RWPE2 (cell line): ENCODE measurements at regions not wholly inside any gene's neighbourhood (a gene's known extent, or its start where the extent isn't known, plus 50 kb on each side); places are given as distances from the start of the nearest gene placed in this dataset.
A peak's percentile ranks its signal among the peaks of the same experiment; 100 is the strongest.

Experiments
- ATAC-seq: fragments of 200-7000 bp; cut with Tn5 transposase; 3 replicates; pipeline ENCODE4 v1.9.1; 2021; ENCODE audit warnings: low read depth
- DNase-seq: peaks from one replicate; pipeline ENCODE4 v3.0.0-alpha.2; 2020; ENCODE audit warnings: low spot score
- H3K27ac ChIP-seq: fragments of 450-650 bp; 2 replicates; pipeline ENCODE4 v1.5.1; 2017; ENCODE audit warnings: mild to moderate bottlenecking; ENCODE audit not compliant: poor library complexity, severe bottlenecking
- H3K27me3 ChIP-seq: fragments of 250-450 bp; sonication (Bioruptor Pico); 2 replicates; pipeline ENCODE4 v1.5.1; 2021; ENCODE audit warnings: mild to moderate bottlenecking, moderate library complexity; ENCODE audit not compliant: insufficient read depth, poor library complexity, severe bottlenecking
- H3K36me3 ChIP-seq: fragments of 250-450 bp; sonication (Bioruptor Pico); 2 replicates; pipeline ENCODE4 v1.5.1; 2020; ENCODE audit warnings: low read depth, mild to moderate bottlenecking, moderate library complexity
- H3K4me1 ChIP-seq: fragments of 250-450 bp; sonication (Bioruptor Pico); 2 replicates; pipeline ENCODE4 v1.5.1; 2021; ENCODE audit warnings: mild to moderate bottlenecking, moderate library complexity; ENCODE audit not compliant: insufficient read depth, poor library complexity, severe bottlenecking
- H3K4me3 ChIP-seq: fragments of 250-450 bp; sonication (Bioruptor Pico); 2 replicates; pipeline ENCODE4 v1.5.1; 2021; ENCODE audit warnings: mild to moderate bottlenecking, moderate library complexity; ENCODE audit not compliant: severe bottlenecking
- H3K9me3 ChIP-seq: fragments of 250-450 bp; sonication (Bioruptor Pico); 2 replicates; pipeline ENCODE4 v1.5.1; 2021; ENCODE audit warnings: mild to moderate bottlenecking, moderate library complexity; ENCODE audit not compliant: severe bottlenecking
- TF ChIP-seq, protein P1 (sequence below): fragments of 450-650 bp; IDR thresholded peaks from one replicate; pipeline ENCODE4 v1.5.1; 2017; ENCODE audit warnings: mild to moderate bottlenecking, moderate library complexity; ENCODE audit not compliant: poor library complexity, severe bottlenecking

DNA sequence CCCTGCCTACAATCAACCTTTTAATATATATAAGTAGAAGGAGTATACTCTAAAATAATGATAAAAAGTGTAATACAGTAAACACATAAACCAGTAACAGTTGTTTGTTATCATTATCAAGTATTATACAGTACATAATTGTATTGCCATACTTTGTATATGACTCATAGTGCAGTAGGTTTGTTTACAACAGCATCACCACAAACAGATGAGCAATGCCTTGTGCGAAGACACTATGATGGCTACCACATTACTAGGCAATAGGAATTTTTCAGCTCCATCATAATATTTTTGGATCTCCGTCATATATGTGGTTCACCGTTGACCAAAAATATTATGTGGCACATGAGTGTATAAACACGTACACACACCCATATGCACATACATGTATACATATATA, 69.7 kb upstream of the APC start:
- Histone ChIP-seq H3K4me3 (no peak overlapping the region), H3K4me1 (no peaks in the 10 kb centered on the region), H3K9me3 (no peaks in the 10 kb centered on the region), H3K36me3 (no peaks in the 10 kb centered on the region), H3K27ac (no peak overlapping the region), H3K27me3 (peaks cover 7% of the 10 kb centered on the region)
- TF ChIP-seq, protein P1, sequence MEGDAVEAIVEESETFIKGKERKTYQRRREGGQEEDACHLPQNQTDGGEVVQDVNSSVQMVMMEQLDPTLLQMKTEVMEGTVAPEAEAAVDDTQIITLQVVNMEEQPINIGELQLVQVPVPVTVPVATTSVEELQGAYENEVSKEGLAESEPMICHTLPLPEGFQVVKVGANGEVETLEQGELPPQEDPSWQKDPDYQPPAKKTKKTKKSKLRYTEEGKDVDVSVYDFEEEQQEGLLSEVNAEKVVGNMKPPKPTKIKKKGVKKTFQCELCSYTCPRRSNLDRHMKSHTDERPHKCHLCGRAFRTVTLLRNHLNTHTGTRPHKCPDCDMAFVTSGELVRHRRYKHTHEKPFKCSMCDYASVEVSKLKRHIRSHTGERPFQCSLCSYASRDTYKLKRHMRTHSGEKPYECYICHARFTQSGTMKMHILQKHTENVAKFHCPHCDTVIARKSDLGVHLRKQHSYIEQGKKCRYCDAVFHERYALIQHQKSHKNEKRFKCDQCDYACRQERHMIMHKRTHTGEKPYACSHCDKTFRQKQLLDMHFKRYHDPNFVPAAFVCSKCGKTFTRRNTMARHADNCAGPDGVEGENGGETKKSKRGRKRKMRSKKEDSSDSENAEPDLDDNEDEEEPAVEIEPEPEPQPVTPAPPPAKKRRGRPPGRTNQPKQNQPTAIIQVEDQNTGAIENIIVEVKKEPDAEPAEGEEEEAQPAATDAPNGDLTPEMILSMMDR = no peak
- ATAC-seq = peak; percentile 58; the same call in 1 of the 3 replicates
- no peak for DNase-seq

DNA sequence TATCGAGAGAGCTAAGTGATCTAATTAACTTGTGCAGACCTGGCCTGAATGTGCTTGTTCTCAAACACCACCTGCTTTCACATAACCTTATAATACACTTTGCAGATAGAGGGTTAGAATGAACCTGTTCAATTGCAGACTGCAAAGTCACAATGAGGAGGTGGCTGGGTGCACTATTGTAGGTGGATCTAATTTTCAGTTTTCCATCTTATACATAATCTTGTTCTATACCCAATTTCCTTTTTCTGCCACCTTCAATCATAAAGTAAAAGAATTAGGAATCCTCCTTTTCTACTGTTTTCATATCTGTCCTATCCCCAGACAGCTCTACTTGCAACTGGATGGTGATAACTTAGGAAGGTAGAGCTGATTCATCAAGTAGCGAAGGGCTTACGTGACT, 68.8 kb upstream of the APC start:
- Histone ChIP-seq H3K27me3 (peaks cover 7% of the 10 kb centered on the region), H3K4me3 (no peak overlapping the region), H3K27ac (no peak overlapping the region), H3K36me3 (no peaks in the 10 kb centered on the region), H3K4me1 (no peaks in the 10 kb centered on the region), H3K9me3 (no peaks in the 10 kb centered on the region)
- DNase-seq (no peak), ATAC-seq (no peak)
- TF ChIP-seq, protein P1 = no peak

DNA sequence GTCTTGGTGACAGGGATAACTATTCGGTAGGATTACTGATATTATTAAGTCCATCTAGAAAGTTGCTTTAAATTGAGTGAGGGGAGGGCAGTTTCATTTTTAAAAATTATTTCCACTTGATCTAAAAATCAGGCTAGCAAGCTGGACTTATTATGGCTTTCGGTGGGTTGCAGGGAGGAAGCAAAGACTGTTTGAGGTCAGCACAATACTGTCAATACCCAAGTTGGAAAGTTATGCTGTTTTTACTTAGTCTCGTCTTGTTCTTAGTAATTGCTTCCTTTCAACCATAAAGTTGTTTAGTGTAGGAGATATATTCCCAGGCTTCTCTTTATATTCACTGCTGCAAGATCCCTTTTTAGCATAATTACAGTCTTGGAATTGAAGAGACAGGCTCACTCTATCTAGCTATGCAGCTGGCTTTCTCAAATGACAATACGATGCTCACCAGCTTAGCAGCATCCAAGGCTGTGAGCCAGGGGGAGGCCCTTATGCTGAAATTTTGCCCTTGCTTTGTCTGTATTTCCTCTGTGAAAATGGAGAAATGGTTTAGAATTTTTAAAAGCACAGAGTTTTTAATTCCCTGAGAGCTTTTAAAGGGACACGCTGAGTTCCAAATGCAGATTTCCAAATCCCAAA, 68.2 kb upstream of the APC start:
- ATAC-seq (no peak), DNase-seq (no peak)
- Histone ChIP-seq H3K4me1 (no peaks in the 10 kb centered on the region), H3K36me3 (no peaks in the 10 kb centered on the region), H3K9me3 (no peaks in the 10 kb centered on the region), H3K4me3 (no peak overlapping the region), H3K27me3 (peaks cover 7% of the 10 kb centered on the region), H3K27ac (no peak overlapping the region)
- TF ChIP-seq, protein P1 = no peak

DNA sequence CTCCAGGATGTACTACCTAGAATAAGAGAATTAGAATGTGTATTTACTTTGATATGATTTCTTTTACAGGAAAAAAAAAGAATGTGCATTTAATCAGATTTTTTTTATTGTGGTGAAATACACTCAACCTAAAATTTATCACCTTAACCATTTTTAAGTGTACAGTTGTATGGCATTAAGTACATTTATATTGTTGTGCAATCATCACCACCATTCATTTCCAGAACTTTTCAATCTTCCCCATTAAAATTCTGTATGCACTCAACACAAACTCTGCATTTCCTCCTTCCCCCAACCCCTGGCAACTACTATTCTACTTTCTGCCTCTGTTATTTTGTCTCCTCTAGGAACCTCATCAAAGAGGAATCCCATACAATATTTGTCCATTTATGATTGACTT, 66.0 kb upstream of the APC start:
- H3K9me3 ChIP-seq = no peaks in the 10 kb centered on the region
- no peak overlapping the region for H3K27ac ChIP-seq
- H3K4me1 ChIP-seq = no peaks in the 10 kb centered on the region
- peaks cover 7% of the 10 kb centered on the region for H3K27me3 ChIP-seq
- TF ChIP-seq, protein P1 = no peak
- H3K36me3 ChIP-seq = no peaks in the 10 kb centered on the region
- H3K4me3 ChIP-seq = no peak overlapping the region
- no peak for DNase-seq
- no peak for ATAC-seq

DNA sequence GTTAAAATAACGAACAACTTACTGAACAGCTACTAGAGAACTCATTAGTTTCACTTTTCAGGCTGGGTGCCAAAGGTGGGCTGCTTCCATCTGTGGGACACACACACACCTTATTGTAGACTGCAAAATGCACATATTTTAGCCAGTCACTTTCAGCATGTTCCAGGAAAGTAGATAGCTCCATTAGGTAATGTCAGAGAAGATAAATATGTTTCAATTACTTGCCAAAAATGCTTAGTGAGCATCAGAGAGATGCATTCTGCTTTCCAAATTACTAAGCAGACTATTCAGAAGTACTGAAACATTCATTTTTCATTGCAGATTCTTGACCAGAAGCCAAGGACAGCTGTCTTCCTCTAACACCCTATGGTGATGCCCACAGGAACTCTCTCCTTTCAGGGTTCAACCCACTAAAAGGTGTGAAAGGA, 56.2 kb upstream of the APC start:
- TF ChIP-seq, protein P1 = no peak
- Histone ChIP-seq H3K27me3 (no peaks in the 10 kb centered on the region), H3K4me3 (no peak overlapping the region), H3K4me1 (peaks cover 3% of the 10 kb centered on the region), H3K36me3 (no peaks in the 10 kb centered on the region), H3K27ac (no peak overlapping the region), H3K9me3 (no peaks in the 10 kb centered on the region)
- ATAC-seq = no peak
- DNase-seq = no peak
